Muscle of back (tissue), 3 donors: ENCODE measurements at regions not wholly inside any gene's neighbourhood (a gene's known extent, or its start where the extent isn't known, plus 50 kb on each side); places are given as distances from the start of the nearest gene placed in this dataset.
A peak's percentile ranks its signal among the peaks of the same experiment; 100 is the strongest.
"Not testable (repeated sequence)": the region's sequence is repeated elsewhere in the genome, so short reads cannot be mapped to it uniquely, and the experiment has no call there.

Experiments
- DNase-seq, 3 donors: peaks; one replicate each; pipeline versions ENCODE4 v3.0.0 to v3.0.0-alpha.2; 2013

- DNase-seq = no peak
These were observed 362.8 kb upstream of the FOXK1 start for GRCh38 chr7:4319280-4319679.

DNA sequence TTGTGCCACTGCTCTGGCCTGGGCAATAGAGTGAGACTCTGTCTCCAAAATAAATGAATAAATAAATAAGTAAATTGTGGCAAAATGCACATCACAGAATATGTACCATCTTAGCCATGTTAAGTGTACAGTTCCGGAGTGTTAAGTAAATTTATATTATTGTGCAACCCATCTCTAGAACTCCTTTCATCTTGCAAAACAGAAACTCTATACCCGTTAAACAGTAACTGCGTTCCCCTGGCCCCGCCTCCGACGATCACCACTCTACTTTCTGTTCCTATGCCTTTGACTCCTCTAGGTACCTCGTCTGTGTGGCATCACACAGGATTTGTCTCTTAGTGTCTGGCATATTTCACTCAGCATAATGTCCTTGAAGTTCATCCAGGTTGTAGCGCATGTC is 356.4 kb upstream of the FOXK1 start:
- DNase-seq = no peak

DNA sequence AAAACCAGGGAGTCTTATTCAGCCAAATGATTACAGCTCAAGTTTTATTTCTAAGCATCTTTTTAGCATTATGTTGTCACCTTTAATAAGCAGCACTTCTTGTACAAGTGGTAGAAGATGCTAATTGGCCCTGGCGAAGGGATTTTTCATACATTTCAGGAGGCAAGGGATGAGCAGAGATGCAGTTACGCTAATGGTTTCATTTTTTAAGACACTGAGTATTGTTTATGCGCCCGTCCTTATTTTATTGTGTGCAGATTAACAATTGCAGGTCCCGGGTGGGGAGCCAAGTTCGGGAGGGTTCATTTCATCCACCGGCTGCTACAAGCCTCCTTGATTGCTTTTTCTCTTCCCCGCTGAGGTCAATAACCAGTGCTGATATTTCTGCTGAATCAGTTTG is 350.4 kb upstream of the FOXK1 start:
- no peak for DNase-seq

GRCh38 chr7:4338556-4338955 is 343.5 kb upstream of the FOXK1 start:
- no peak for DNase-seq

GRCh38 chr7:4343272-4344247 is 338.5 kb upstream of the FOXK1 start:
- no peak for DNase-seq

DNA sequence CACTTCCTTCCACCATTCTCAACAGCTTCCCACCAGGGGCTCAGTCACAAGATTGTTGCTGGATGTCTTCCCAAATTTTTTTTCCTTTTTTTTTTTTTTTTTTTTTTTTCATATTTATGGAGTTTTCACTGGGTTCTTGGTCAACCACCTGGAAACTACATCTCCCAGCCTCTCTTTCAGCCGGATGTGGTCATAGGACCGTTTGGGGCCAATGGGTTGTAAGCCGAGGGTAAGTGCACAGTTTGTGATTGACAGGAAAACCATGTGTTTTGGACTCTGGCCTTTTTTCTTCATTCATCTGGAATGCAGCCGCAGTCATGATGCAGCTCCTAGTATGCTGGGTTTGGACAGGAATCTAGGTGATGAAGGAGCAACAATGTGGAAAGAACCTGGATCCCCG is 337.1 kb upstream of the FOXK1 start:
- peak in 1 of 3 donors; percentile 3 for DNase-seq

- DNase-seq = no peak
These were observed 330.0 kb upstream of the FOXK1 start for GRCh38 chr7:4352069-4352468.

DNA sequence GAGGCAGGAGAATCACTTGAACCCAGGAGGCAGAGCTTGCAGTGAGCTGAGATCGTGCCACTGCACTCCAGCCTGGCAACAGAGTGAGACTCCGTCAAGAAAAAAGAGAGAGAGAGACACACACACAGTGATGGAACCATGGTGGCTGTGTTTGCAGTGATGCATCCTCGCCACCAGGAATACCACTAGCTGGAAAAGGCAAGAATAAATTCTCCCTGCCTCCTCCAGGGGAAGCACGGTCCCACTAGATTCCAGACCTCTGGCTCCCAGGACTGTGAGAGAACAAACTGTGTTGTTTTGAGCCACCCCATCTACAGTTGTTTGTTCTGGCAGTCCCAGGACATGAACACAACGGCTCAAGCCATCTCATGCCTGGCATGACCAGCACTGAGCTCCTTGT is 320.3 kb upstream of the FOXK1 start:
- no peak for DNase-seq

DNA sequence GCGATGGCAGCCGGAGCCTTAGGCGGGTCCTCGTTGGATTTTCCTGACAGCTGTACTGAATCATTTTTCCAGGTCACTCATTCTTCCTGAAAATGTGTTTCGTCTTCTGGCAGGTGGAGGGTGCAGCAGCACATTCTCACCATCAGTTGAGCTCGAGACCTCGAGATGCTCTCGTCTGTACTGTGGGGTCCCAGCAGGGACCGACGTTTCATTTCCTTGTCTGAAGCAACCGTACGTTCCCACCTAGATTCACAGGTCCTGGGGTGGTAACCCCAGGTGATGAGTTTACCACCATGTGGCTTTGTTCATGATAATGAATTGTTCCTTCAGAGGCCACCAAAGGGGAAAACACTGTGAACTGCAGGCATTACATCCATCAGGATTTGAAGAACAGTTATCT is 298.5 kb upstream of the FOXK1 start:
- no peak for DNase-seq

DNA sequence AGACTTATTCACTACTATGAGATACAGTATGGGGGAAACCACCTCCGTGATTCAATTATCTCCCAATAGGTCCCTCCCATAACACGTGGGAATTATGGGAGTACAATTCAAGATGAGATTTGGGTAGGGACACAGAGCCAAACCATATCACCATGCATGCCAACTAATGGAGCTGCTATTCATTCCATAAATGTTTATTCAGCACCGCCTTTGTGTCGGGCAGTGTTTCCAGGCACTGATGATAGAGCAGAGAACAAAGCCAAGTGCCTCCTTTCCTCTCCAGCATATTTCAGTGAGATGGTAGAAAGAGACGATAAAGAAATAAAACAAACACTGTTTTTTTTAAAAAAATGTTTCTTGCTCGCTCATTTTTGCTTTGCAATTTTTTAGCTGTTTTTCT is 295.9 kb upstream of the FOXK1 start:
- DNase-seq = no peak

DNA sequence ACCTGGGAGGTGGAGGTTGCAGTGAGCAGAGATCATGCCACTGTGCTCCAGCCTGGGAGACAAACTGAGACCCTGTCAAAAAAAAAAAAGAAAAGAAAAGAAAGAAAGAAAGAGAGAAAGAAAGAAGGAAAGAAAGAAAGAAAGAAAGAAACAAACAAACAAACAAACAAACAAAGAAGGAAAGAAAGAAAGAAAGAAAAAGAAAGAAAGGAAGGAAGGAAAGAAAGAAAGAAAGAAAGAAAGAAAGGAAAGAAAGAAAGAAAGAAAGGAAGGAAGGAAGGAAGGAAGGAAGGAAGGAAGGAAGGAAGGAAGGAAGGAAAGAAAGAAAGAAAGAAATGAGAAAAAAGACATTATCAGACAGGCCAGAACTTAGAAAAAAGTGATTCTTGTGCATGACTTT is 291.0 kb upstream of the FOXK1 start:
- not testable (repeated sequence) for DNase-seq

DNA sequence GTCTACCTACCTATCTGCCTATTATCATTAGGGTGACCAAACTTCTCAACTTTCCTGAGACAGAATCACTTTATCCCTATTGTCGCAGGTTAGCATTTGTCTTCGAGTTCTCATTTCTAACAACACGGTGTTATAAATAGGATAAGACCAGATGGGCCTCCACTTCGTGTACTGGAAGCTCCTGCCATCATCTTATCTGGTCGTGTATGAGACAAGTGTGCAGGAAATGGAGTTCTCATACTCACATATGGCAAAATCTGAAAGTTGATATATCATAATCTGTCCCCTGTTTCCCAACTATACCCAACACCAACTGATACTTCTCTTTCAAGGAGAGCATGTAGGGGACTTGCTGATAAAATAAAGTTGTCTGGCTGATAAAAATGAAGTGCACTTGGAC is 287.4 kb upstream of the FOXK1 start:
- no peak for DNase-seq

- DNase-seq = no peak
These were observed 283.0 kb upstream of the FOXK1 start for GRCh38 chr7:4399121-4399520.

DNA sequence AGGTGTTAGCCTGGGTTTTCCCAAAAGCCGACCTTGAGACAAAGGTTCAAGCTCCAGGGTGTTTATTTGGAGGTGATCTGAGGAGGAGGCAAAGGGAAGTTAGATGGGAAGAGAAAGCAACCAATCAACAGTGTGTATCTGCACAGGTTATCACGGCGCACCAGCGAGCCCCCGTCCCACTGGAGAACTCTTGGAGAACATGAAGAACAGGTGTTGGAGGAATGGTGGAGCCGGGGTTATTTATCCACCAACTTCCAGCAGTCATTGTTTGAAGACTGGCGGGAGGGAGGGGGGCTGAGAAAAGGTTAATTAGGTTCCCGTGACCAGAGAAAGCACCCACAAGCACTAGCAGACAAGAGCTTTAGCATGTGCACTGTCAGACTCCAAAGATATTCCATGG is 282.5 kb upstream of the FOXK1 start:
- no peak for DNase-seq

- no peak for DNase-seq
These were observed 275.6 kb upstream of the FOXK1 start for GRCh38 chr7:4406288-4407058.

DNA sequence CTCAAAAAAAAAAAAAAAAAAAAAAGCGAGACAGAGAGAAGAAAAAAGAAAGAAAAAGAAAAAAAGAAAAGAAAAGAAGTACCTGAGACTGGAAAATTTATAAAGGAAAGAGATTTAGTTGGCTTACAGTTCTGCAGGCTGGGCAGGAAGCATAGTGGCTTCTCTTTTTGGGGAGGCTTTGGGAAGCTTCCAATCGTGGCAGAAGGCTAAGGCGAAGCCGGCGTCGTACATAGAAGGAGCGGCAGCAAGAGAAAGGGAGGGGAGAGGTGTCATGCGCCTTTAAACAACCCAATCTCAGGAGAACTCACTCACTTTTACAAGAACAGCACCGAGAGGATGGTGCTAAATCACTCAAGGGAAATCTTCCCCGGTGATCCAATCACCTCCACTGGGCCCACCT is 272.1 kb upstream of the FOXK1 start:
- DNase-seq = no peak

DNA sequence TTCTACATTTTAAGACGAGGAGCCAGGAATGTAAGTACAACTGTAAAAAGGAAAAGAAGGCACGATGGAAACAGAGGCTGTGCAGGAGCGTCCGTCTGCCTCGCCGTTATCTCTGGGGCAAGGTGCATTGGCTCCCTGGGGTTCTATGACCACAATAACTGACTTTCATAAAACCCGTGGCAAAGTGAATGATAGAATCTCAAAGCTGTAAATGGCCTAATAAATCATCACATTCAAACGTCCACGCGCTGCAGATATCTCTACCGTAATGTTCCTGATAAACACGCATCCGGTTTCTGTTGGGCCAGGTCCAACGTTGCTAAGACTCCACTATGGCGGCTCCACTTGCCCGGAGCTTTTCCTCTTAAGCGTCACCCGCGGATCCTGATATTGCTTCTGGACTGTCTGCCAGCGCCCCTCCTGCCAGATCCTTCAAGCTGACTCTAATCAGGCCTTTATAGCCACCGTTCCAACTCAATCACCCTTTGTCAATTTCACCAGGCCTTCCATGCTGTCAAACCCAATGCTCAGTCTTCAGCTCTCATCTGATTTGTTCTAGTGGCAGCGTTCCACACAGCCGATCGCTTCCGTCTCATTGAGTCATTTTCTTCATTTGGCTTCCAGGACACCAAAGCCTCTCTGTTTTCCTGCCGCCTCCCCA is 265.6 kb upstream of the FOXK1 start:
- peak in 1 of 3 donors; percentile 34 for DNase-seq

DNA sequence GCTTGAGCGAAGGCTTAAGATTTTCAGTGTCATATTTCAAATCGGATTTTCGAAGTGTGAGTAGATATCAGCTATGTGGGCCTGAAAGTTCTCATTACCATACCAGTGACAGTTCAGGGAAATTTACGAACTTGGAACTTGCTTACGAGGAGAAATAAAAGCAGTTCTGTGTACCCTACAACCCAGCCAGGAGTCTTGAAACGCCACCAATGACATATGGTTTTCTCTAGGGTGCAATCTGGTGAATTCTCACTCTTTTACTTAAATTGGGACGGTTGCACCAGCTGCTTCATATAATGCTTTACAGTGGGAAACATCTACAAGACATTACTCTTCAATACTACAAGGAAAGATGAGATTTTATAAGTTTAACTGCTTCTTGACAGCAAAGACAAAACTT is 253.6 kb upstream of the FOXK1 start:
- no peak for DNase-seq

DNA sequence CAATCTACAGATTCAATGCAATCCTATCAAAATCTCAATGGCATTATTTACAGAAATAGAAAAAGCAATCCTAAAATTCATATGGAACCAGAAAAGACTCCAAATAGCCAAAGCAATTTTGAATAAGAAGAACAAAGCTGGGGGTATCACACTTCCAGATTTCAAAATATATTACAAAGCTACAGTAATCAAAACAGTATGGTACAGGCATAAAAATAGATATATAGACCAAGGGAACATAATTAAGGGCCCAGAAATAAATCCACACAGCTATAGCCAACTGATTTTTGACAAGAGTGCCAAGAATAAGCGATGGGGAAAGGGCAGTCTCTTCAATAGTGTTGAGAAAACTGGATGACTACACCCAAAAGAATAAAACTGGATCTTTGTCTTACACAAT is 251.9 kb upstream of the FOXK1 start:
- DNase-seq = no peak

DNA sequence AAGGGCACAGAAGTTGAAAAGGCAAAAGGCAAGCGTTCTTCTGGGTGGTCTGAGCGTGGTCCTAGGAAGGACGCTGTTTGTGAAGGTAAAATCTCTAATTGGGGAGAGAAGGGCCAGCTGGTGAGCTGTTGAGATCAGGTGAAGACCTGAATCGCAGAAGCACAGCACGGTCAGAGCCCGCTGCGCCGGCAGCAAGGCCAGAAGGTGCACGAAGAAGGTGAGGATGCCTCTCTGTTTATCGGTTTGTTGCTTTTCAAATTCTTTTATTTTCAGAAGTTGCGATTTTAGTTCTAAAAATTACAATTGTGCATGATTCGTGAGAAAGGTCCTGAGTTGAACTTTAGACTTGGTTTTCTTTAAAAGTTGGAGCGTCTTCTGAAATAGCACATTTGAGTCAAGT is 247.8 kb upstream of the FOXK1 start:
- DNase-seq = no peak

DNA sequence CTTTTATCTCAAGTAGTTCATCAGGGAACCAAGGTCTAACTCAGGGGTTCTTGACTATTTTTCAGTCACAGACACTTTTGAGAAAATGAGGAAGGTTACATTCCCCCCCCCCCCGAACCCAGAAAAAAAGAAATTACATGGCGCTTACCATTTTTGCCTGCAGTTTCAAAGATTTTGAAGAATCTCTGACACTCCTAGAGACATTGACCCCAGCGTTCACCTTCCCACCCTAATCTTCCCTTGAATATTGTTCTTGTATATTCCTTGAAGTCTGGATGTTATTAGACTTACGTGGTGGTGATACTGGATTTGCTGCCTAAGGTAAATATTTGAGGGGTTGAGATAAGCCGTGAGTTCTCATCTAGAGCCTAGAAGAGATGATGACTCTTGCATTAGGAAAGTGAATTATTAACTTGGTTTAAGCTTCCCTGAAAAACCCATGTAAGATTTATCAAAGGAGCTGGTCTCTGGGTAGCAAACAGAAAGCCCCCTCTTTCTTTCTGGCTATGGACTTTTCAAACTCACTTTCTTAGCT is 245.7 kb upstream of the FOXK1 start:
- no peak for DNase-seq

- DNase-seq = no peak
These were observed 245.2 kb upstream of the FOXK1 start for GRCh38 chr7:4436936-4437335.
